ENCODE measurements at regions not wholly inside any gene's neighbourhood (a gene's known extent, or its start where the extent isn't known, plus 50 kb on each side); places are given as distances from the start of the nearest gene placed in this dataset.

DNA sequence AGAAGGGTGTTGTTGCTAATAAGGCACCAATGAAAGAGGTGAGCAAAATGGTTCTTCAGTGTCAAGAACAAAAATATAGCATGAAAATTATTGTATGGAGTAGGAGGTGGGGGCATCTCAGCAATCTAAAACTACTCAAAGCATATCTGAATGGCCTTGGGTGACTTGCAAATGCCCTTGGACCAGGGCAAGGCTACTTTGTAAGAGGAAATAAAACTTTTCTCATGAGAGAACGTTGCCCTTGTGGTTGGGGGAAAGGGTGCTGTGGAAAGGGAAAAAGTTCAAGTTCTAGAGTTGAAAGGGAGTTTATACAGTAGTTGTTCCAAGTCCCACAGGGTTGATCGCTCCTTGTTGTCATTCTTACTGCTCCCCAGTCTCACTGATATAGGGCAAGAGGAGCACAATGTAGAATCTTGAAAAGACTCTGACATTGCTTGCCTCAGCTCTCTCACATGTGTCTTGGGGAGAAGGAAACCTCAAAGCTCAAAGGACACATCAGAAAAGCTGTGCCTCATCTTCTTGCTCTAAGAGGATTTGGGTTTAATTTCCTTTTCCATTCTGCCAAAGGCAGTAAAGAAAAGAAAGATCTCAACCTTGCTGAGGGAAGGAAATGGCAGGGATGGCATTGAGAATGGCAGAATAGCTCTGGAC, 270.5 kb downstream of the DUSP6 start:
- no peak overlapping the region for H3K27ac ChIP-seq
- TF ChIP-seq, protein P1, sequence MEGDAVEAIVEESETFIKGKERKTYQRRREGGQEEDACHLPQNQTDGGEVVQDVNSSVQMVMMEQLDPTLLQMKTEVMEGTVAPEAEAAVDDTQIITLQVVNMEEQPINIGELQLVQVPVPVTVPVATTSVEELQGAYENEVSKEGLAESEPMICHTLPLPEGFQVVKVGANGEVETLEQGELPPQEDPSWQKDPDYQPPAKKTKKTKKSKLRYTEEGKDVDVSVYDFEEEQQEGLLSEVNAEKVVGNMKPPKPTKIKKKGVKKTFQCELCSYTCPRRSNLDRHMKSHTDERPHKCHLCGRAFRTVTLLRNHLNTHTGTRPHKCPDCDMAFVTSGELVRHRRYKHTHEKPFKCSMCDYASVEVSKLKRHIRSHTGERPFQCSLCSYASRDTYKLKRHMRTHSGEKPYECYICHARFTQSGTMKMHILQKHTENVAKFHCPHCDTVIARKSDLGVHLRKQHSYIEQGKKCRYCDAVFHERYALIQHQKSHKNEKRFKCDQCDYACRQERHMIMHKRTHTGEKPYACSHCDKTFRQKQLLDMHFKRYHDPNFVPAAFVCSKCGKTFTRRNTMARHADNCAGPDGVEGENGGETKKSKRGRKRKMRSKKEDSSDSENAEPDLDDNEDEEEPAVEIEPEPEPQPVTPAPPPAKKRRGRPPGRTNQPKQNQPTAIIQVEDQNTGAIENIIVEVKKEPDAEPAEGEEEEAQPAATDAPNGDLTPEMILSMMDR (IDR thresholded peaks at IDR 0.05) = no peak

DNA sequence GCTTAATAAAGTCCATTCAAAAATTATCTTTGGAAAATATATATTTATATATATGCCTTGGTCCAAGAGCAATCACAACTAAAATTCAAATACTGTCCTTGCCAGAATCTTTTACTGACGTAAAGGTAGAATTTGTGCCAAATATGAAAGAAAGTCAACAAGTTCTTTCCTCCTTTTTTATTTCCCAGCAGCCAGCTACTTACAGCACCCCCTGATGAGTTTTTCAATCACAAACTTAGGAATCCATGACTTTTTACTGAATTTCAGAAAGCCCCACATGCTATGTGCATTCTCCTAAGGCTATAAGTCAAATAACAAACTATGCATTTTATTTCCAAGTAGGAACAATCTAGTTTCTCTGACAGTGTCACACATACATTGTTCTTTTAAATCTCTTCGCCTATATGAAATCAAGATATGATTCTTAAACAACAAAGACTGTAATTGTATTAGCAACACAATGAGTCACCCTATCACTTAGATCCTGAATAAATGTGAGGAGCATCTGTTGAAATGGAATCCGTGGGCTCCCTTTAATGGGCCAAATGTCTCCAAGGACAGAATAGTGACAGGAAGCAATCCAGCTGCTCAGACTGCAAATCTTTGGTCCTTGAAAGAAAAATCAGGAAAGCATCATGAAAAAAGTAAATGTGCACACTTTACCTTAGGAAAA, 271.4 kb downstream of the DUSP6 start:
- peaks cover 0 to under 1% of the 10 kb centered on the region in 2 experiments for H3K4me1 ChIP-seq (ENCODE audit: control insufficient read depth in 1 of 2, insufficient read depth in 1 of 2, low read depth in 1 of 2, low read length in 1 of 2)
- no peak overlapping the region for H3K27ac ChIP-seq
- no peaks in the 10 kb centered on the region for H3K36me3 ChIP-seq
- no peaks in the 10 kb centered on the region for H3K27me3 ChIP-seq
- TF ChIP-seq, protein P1 (IDR thresholded peaks at IDR 0.05) = no peak
- H3K4me3 ChIP-seq (ENCODE audit: low read depth in 1 of 2, low read length in 1 of 2) = no peak overlapping the region
- no peaks in the 10 kb centered on the region for H3K9me3 ChIP-seq

More for the DNA sequence above, 270.5 kb downstream of the DUSP6 start:
- no peaks in the 10 kb centered on the region for H3K27me3 ChIP-seq
- no peaks in the 10 kb centered on the region for H3K9me3 ChIP-seq
- no peaks in the 10 kb centered on the region for H3K4me1 ChIP-seq (ENCODE audit: control insufficient read depth in 1 of 2, insufficient read depth in 1 of 2, low read depth in 1 of 2, low read length in 1 of 2)
- H3K4me3 ChIP-seq (ENCODE audit: low read depth in 1 of 2, low read length in 1 of 2) = no peak overlapping the region
- no peaks in the 10 kb centered on the region for H3K36me3 ChIP-seq

DNA sequence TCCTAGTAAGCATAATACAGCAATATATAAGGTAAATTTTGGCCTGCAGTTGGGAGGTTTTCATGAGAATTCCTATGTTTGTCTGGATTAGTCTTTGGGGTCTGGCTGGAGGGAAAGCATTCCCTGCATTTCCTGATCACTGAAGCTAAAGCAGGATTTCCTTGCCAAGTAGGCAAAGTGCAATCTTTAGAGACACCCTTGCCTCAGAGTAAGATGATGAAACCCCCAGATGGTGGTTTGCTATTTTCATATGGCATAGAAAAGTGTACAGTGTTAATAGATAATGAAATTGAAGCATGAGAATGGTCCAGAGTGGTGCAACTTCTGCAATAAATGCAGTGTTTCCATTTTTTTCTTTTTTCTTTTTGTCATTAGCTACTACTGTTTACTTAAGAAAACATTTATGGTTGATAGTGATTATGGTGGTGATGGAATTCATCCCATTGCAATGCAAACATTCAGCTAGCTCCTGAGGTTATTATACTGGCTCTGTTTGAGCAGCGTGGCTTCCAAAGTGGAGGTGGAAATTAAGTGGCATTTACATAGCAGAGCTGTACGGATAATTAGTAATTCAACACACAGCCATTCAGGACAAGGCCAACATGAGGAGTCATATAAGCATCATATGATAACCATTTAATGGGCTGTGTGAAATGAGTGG, 276.3 kb downstream of the DUSP6 start:
- H3K27ac ChIP-seq = no peak overlapping the region
- no peaks in the 10 kb centered on the region for H3K27me3 ChIP-seq
- H3K9me3 ChIP-seq = no peaks in the 10 kb centered on the region
- no peaks in the 10 kb centered on the region for H3K36me3 ChIP-seq
- H3K4me1 ChIP-seq (ENCODE audit: control insufficient read depth in 1 of 2, insufficient read depth in 1 of 2, low read depth in 1 of 2, low read length in 1 of 2) = peaks cover 0 to 3% of the 10 kb centered on the region in 2 experiments
- TF ChIP-seq, protein P1 (IDR thresholded peaks at IDR 0.05) = no peak
- no peak overlapping the region for H3K4me3 ChIP-seq (ENCODE audit: low read depth in 1 of 2, low read length in 1 of 2)

DNA sequence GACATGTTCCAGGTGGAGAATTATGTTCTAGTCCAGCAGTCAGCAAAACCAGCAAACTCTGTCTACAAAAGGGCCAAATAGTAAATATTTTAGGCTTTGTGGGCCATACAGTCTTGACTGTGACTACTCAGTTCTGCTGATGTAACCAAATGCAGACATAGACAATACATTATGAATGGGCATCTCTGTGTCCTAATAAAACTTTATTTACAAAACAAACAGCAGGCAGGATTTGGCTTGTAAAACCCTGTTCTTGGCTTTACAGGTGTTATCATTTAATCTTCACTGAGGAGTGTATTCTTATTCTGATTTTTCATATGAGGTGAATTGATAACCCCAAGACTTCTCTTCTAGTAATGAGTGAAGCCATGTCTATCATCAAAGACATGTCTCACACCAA, 278.6 kb downstream of the DUSP6 start:
- Histone ChIP-seq H3K36me3 (no peaks in the 10 kb centered on the region), H3K4me1 (ENCODE audit: control insufficient read depth in 1 of 2, insufficient read depth in 1 of 2, low read depth in 1 of 2, low read length in 1 of 2) (peaks cover 0 to 3% of the 10 kb centered on the region in 2 experiments), H3K27me3 (no peaks in the 10 kb centered on the region), H3K9me3 (no peaks in the 10 kb centered on the region), H3K4me3 (ENCODE audit: low read depth in 1 of 2, low read length in 1 of 2) (no peak overlapping the region), H3K27ac (no peak overlapping the region)
- TF ChIP-seq, protein P1 (IDR thresholded peaks at IDR 0.05) = no peak

GRCh38 chr12:89073027-89073398, 279.3 kb downstream of the DUSP6 start:
- Histone ChIP-seq H3K4me3 (ENCODE audit: low read depth in 1 of 2, low read length in 1 of 2) (no peak overlapping the region), H3K36me3 (no peaks in the 10 kb centered on the region), H3K4me1 (ENCODE audit: control insufficient read depth in 1 of 2, insufficient read depth in 1 of 2, low read depth in 1 of 2, low read length in 1 of 2) (peaks cover 0 to 3% of the 10 kb centered on the region in 2 experiments), H3K27ac (no peak overlapping the region), H3K9me3 (no peaks in the 10 kb centered on the region), H3K27me3 (no peaks in the 10 kb centered on the region)
- TF ChIP-seq, protein P1 (IDR thresholded peaks at IDR 0.05) = no peak
